ENCODE measurements at regions not wholly inside any gene's neighbourhood (a gene's known extent, or its start where the extent isn't known, plus 50 kb on each side); places are given as distances from the start of the nearest gene placed in this dataset.

- no peak for DNase-seq (ENCODE audit: low read depth in 2 of 2)
Observed at GRCh38 chr13:106981051-106981450, 413.1 kb upstream of the ARGLU1 start.

GRCh38 chr13:106967391-106967790 is 399.5 kb upstream of the ARGLU1 start:
- no peak for DNase-seq (ENCODE audit: low read depth in 2 of 2)

- no peak for DNase-seq (ENCODE audit: low read depth in 2 of 2)
Observed at GRCh38 chr13:106963151-106963550, 395.2 kb upstream of the ARGLU1 start.

GRCh38 chr13:106961651-106962050 is 393.7 kb upstream of the ARGLU1 start:
- DNase-seq (ENCODE audit: low read depth in 2 of 2): no peak

- DNase-seq (ENCODE audit: low read depth in 2 of 2): no peak
Observed at GRCh38 chr13:106961216-106961615, 393.3 kb upstream of the ARGLU1 start.

- DNase-seq (ENCODE audit: low read depth in 2 of 2): no peak
Observed at GRCh38 chr13:106958621-106959048, 390.7 kb upstream of the ARGLU1 start.

GRCh38 chr13:106942563-106942962 is 374.6 kb upstream of the ARGLU1 start:
- no peak for DNase-seq (ENCODE audit: low read depth in 2 of 2)

- no peak for DNase-seq (ENCODE audit: low read depth in 2 of 2)
Observed at GRCh38 chr13:106941779-106942178, 373.8 kb upstream of the ARGLU1 start.

- DNase-seq (ENCODE audit: low read depth in 2 of 2): no peak
Observed at GRCh38 chr13:106927421-106927820, 359.5 kb upstream of the ARGLU1 start.

GRCh38 chr13:106922384-106922783 is 354.4 kb upstream of the ARGLU1 start:
- DNase-seq (ENCODE audit: low read depth in 2 of 2): no peak

GRCh38 chr13:106919638-106920037 is 351.7 kb upstream of the ARGLU1 start:
- DNase-seq (ENCODE audit: low read depth in 2 of 2): no peak

GRCh38 chr13:106919133-106919532 is 351.2 kb upstream of the ARGLU1 start:
- DNase-seq (ENCODE audit: low read depth in 2 of 2): no peak

- no peak for DNase-seq (ENCODE audit: low read depth in 2 of 2)
Observed at GRCh38 chr13:106918557-106918860, 350.6 kb upstream of the ARGLU1 start.

GRCh38 chr13:106917673-106918556 is 350.0 kb upstream of the ARGLU1 start:
- peak; percentile 9 to 51 for DNase-seq (ENCODE audit: low read depth in 2 of 2)

GRCh38 chr13:106917024-106917571 is 349.2 kb upstream of the ARGLU1 start:
- no peak for DNase-seq (ENCODE audit: low read depth in 2 of 2)

- no peak for DNase-seq (ENCODE audit: low read depth in 2 of 2)
Observed at GRCh38 chr13:106916329-106916976, 348.5 kb upstream of the ARGLU1 start.

- DNase-seq (ENCODE audit: low read depth in 2 of 2): no peak
Observed at GRCh38 chr13:106915146-106915545, 347.2 kb upstream of the ARGLU1 start.

- no peak for DNase-seq (ENCODE audit: low read depth in 2 of 2)
Observed at GRCh38 chr13:106911627-106912026, 343.7 kb upstream of the ARGLU1 start.

- no peak for DNase-seq (ENCODE audit: low read depth in 2 of 2)
Observed at GRCh38 chr13:106911020-106911419, 343.1 kb upstream of the ARGLU1 start.

GRCh38 chr13:106906426-106906996 is 338.6 kb upstream of the ARGLU1 start:
- DNase-seq (ENCODE audit: low read depth in 2 of 2): no peak

GRCh38 chr13:106905380-106906162 is 337.6 kb upstream of the ARGLU1 start:
- no peak for DNase-seq (ENCODE audit: low read depth in 2 of 2)

GRCh38 chr13:106899442-106899841 is 331.5 kb upstream of the ARGLU1 start:
- no peak for DNase-seq (ENCODE audit: low read depth in 2 of 2)
